HPDE6-E6E7 (cell line): ENCODE measurements at regions not wholly inside any gene's neighbourhood (a gene's known extent, or its start where the extent isn't known, plus 50 kb on each side); places are given as distances from the start of the nearest gene placed in this dataset.

Experiments
- DNase-seq: peaks from one replicate; pipeline ENCODE4 v3.0.0; 2011; ENCODE audit warnings: missing footprints; ENCODE audit errors: extremely low spot score

DNA sequence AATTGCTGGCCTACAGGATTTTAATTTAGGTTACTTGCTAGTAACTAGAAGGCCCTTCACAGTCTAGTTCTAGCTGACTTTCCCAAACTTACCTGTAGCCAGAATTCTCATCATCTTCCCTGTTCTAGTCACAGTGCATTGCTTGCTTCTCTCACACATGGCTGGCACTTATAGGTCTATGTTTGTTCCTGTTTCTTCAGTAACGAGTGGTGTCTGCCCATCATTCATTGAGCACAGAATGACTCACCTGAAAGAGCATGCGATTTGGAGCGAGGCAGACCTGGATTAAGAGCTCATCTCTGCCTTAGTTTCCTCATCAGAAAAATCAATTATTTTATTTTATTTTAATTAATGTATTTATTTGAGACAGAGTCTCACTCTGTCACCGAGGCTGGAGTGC is 201.7 kb upstream of the ANK2 start:
- DNase-seq, result no peak

DNA sequence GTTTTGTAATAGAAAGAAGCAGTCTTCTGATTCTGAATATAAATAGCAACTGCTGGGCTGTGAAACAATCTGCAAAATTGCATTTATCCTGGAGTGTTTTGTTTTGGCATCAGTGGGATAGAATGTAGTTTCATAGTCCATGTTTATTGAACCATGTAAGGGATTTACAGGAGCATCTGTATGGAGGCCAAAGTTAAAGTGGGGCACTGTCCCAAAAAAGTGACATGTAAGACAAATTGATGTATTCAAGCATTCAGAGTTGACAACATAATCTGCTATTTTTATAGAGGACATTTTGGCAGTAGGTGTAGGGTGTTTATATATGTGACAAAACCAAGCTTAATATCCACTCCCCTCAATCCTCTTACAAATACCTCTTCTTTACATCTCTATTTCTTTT is 200.5 kb upstream of the ANK2 start:
- no peak for DNase-seq

GRCh38 chr4:112852601-112853000 is 196.9 kb upstream of the ANK2 start:
- DNase-seq, result no peak

DNA sequence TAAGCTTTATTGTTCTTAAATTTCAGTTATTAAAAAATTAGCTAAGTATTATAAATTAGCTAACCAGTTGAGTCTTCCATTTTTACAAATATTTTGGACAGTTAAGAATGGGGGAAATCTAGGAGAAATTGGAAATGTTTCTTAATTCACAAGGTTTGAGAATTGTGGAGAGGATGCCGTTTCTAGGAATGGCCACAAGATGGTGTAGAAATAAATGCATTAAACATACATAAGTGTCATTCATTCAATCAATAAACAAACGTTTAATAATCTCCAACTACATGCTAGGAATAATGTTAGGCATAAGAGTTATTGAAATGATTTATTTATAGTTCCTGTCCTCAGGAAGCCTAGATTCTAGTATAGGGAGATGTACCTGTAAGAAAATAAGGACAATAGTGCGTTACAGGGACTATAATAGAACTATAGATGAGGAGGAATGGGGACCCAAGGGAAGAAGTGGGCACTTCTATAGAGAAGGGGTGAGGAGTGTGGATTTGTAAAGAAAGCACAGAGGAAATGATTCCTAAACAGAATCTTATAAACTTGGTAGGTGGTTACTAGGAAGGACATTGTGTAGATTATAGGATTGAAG is 195.7 kb upstream of the ANK2 start:
- no peak for DNase-seq

DNA sequence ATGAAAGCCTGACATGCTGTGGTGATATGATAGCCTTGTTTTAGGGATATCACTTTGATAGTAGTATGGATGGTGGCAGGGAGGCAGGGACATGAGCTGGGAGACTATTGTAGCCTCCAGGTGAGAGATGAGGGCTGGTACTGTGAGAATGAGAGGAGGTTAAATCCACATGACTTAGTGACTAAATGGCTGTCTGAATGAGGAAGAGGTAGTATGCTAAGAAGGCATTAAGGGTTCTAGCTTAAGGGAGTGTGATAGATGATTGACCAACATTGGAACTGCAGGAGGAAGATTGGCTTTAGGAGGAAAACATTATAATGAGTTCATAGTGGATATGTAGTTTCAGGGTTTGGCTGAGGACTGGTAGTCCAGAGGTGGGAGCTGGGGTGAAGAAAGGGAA is 195.0 kb upstream of the ANK2 start:
- DNase-seq, result no peak

DNA sequence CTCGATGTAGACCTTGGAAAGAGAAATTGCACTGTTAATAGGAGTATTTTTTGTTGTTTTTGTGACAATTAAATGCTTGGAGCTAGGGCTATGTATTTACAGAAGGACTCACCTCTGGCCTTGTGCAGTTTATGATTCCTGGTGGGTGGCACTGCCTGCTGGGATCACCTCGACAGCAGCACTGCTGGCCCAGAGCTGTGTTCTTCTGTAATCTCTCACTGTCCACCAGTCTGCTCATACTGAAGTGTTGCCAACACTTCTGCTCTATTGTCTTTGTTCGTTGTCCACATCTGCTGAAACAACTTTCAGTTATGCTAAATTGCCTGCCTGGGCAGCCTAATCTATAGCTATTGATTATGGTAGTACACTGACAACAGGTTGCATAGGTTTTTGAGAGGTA is 194.4 kb upstream of the ANK2 start:
- DNase-seq, result no peak

DNA sequence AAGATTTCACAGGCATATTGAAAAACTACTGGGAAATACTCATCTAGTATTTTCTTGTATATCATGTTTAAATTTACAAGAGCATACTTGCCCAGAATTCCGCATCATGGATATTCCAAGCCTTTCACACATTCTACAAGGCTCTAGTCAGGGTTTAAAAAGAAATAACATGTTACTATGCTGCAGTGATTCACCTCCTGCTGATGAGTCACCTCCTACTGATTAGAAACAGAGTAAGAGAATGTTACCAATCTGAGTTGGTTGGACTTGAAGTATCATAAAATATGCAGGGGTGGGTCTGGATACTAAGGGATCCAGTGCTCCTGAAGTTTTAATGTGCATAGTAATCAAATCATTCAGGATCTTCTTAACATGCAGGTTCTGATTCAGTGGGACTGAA is 192.0 kb upstream of the ANK2 start:
- peak; percentile 79 for DNase-seq

DNA sequence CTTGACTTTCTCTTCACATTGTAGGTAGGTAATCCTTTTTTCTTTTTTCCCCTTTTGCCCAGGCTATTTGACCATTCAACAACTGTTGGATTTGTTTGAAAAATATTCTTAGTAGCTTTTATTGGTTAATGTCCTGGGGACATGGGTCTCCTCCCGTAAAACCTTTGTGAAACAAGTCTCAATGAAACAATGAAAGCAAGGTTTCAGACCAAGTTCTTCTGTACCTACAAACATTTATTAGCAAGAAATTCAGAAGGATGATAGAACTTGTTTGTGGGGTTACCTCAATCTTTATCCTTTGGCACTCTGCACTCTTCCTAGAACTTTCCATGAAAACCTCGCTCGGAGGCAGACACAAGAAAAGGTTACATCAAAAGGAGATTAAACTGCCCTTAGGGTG is 190.7 kb upstream of the ANK2 start:
- DNase-seq, result no peak

- DNase-seq, result no peak
Measured at GRCh38 chr4:112859456-112860184, 189.8 kb upstream of the ANK2 start.

- DNase-seq, result no peak
Measured at GRCh38 chr4:112860830-112861690, 188.4 kb upstream of the ANK2 start.

GRCh38 chr4:112861691-112862674 is 187.5 kb upstream of the ANK2 start:
- DNase-seq, result no peak

- no peak for DNase-seq
Measured at GRCh38 chr4:112865443-112865842, 184.0 kb upstream of the ANK2 start.

DNA sequence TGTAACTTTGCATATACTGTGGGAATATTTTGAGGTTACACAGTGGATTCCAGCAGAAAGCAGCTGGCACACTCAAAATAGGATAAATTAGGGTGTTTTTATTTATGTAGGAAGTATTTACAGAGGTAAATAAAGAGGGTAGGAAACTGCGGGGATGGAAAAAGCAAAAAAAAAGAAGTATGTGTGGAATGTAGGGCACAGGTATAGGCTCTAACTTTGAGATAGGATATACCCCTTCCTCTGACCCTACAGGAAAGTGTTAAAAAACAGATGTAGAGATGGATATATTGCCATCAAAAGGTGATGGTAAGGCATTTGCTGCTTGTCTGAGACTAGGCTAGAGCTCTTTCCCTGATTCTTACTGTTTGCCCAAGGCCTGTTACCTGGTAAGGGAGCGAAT is 173.1 kb upstream of the ANK2 start:
- no peak for DNase-seq

DNA sequence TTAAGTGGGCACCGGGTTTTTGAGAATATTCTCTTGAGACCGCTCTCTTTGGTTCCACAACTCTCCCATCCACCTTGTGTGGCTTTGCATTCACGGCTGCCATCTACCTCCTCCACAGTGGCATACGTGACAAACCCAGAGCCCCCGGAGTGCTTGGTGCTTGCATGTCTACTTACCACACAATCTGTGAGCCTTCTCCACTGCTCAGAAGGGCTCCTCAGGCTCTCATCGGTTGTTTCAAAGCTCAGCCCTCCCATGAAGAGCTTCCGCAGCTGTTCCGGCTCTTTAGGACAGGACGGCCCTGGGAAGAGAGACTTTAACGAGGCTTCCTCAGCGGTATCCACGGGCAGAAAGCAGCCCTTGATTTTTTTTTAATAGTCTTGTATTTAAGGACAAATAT is 167.6 kb upstream of the ANK2 start:
- no peak for DNase-seq

GRCh38 chr4:112882286-112882685 is 167.2 kb upstream of the ANK2 start:
- no peak for DNase-seq

DNA sequence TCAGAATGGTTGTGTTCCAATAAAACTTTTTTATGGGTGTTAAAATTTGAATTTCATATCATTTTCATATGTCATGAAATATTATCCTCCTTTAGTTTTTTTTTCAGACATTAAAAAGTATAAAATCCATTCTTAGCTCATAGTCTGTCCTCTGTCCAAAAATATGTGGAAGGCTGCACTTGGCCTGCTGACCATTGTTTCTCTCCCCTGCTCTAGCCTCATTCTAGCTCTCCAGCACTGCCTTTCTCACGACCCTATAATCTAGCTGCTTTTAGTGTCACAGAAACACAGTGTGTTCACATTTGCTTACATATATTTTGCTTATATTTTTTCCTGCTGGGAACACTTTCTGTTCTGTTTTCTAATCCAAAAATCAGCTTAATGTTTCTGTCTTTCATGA is 165.0 kb upstream of the ANK2 start:
- DNase-seq, result no peak

DNA sequence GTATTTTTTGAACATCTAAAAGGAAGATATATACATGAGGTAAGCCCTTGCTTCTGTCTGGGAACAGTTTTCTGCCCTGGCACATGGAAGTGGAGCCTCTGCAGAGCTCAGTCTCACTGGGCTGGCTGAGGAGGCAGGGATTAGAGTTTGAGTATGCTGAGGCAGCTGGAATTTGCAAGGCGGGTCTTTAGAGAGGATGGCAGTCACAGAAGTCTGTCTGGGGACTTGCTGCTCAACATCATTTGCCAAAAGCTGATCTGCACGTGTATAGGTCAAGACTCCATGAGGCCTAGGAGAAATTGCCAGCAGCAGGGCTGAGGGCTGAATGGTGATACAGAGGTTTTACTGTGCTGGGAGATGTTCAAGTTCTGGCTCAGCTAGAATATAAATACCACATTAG is 163.6 kb upstream of the ANK2 start:
- no peak for DNase-seq

DNA sequence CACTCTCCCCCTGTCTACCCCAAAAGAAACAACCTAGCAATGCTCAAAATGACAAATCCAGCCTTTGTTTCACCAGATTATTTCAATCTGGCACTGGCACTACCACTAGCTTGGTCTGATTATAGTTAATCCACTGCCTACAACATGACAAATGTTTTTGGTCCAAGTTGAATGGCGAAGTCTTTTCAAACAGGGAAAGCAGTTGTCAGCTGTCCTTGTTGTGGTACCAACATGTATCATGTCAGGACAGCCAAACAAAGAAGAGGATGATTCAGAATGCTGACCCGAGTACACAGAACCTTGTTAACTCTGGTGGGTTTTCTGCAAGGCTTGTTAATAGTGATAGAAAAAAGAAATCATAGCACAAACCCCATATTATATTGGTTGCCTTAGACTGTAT is 160.8 kb upstream of the ANK2 start:
- DNase-seq, result no peak

GRCh38 chr4:112889199-112889598 is 160.3 kb upstream of the ANK2 start:
- no peak for DNase-seq

DNA sequence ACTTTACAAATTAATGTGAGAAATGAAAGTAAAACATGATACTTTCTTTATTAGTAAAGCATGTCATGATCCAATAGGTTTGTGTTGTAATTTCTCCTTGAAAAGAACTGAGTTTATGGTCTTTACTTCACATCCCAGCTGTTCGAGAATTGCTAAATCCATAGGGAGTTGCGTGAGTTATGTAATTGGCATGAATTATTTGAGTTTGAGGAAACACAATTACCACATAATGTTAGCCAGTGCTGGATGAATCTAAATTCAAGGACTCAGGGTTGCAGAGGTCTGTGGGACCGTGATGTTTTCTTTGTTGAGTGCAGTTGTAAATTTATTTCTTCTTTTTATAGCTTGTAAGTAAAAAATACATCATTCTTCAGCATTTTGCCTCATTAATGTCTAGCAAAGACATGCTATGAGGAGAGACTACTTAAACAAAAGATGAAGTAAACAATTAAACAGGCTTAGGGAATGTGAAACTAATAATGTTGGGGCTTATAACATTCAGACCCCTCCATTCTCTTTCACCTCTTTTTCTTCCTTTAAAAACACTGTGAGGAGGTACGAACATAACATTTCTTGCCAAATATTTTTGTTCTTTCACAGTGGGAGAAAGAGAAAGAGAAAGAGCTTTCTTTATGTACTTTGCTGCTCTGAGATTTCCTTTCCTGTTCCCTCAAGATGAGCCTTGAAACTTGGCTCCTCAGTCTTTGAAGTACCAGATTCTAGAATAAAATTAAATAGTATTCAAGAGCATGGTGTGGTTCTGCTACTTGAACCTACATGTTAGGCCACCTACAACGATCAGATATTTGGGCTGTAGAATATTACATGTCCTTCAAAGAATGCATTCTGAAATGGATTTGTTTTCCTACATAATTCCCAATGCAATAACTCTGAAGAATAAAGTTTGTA is 159.6 kb upstream of the ANK2 start:
- no peak for DNase-seq

DNA sequence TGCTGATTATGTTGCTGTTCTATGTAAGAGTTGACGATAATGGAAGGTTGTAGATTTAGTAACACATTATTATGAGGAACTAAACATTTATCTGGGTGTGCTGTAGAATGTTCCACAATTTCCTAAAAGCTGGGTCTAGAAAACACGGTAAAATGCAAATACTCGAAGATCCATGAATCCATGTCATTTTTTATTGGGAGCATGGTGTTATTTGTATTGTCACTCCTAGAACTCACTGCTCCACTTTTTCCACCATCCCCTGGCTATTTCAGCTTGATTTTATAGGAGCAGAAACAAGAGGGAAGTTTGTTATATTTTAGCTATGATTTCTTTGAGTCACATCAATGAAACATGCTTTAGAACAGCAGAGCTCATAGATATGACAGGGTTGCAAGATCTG is 155.0 kb upstream of the ANK2 start:
- DNase-seq, result no peak
